HepG2 (cell line): ENCODE measurements at regions not wholly inside any gene's neighbourhood (a gene's known extent, or its start where the extent isn't known, plus 50 kb on each side); places are given as distances from the start of the nearest gene placed in this dataset.

ENCODE experiments used
- ATAC-seq: fragments of 200-7000 bp; cut with Tn5 transposase; 3 replicates; pipeline ENCODE4 v1.9.1; 2020; ENCODE audit warnings: mild to moderate bottlenecking, moderate library complexity
- BruUV-seq: library from RNA; stranded (reverse); fragments of 400-500 nt; replicated peaks from 2 replicates; lab custom pipeline; 2021; lab: Mats Ljungman, UMichigan
- CTCF ChIA-PET: fragments of 300-600 bp; formaldehyde crosslinking; extraction: SDS; loops from one replicate; lab custom pipeline; 2021; ENCODE audit warnings: low total read pairs, inconsistent platforms, low intra/inter-chr PET ratio; lab: Yijun Ruan, JAX
- POLR2A ChIA-PET: fragments of 350-600 bp; sonication (Branson Sonifier 250); formaldehyde crosslinking; loops from one replicate; lab custom pipeline; 2020; ENCODE audit warnings: antibody characterized with exemption, inconsistent platforms; lab: Yijun Ruan, JAX
- DNase-seq: peaks from one replicate; pipeline ENCODE4 v3.0.0-alpha.2; 2015; ENCODE audit warnings: low spot score
- FAIRE-seq: peaks from 3 replicates; lab custom pipeline; 2011; peaks lifted over from hg19 to GRCh38; lab: Jason Lieb, UNC
- H2AFZ ChIP-seq: one replicate; pipeline ENCODE4 v1.6.1; 2011; ENCODE audit warnings: low read length, inconsistent platforms
- H3K27ac ChIP-seq: fragments of 300-600 bp; 3 replicates; pipeline ENCODE4 v1.8.0; 2011; ENCODE audit warnings: mixed run types, mild to moderate bottlenecking, mixed read lengths, low read length, inconsistent platforms; ENCODE audit not compliant: insufficient read depth; ENCODE audit errors: extremely low read length
- H3K27me3 ChIP-seq, 2 experiments: fragments of 200-600 bp in 1 of 2; 2 replicates in 1 of 2; 3 replicates in 1 of 2; pipeline versions ENCODE4 v1.6.0 to v1.8.0; 2011; ENCODE audit warnings: low read length in 2 of 2, mild to moderate bottlenecking in 2 of 2, moderate library complexity in 2 of 2, inconsistent platforms in 1 of 2; ENCODE audit not compliant: insufficient read depth in 2 of 2, control insufficient read depth in 1 of 2
- H3K36me3 ChIP-seq, 2 experiments: fragments of 200-600 bp in 1 of 2; replicated peaks in 1 of 2; 2 replicates in 1 of 2; 3 replicates in 1 of 2; pipeline versions ENCODE4 v1.5.1 to v1.8.0; 2011; ENCODE audit warnings: low read length in 2 of 2, inconsistent platforms in 1 of 2; ENCODE audit not compliant: insufficient read depth in 2 of 2, control insufficient read depth in 1 of 2
- H3K4me1 ChIP-seq: 2 replicates; pipeline ENCODE4 v1.5.1; 2012; ENCODE audit warnings: low read length, inconsistent platforms; ENCODE audit not compliant: insufficient read depth
- H3K4me2 ChIP-seq: 2 replicates; pipeline ENCODE4 v1.6.0; 2011; ENCODE audit warnings: low read depth, low read length, inconsistent platforms
- H3K4me3 ChIP-seq, 3 experiments: fragments of 200-600 bp in 1 of 3; sonication (generic), shearing (Covaris generic) in 1 of 3; replicated peaks in 1 of 3; 2 replicates each; pipeline ENCODE4 v1.5.1; 2011 to 2016; ENCODE audit warnings: low read length in 3 of 3, inconsistent platforms in 2 of 3, low read depth in 2 of 3, mild to moderate bottlenecking in 2 of 3, control low read depth in 1 of 3, mixed read lengths in 1 of 3; ENCODE audit not compliant: insufficient read depth in 1 of 3
- H3K79me2 ChIP-seq: one replicate; pipeline ENCODE4 v1.6.1; 2011; ENCODE audit warnings: low read length, inconsistent platforms; ENCODE audit not compliant: insufficient read depth
- H3K9ac ChIP-seq: 2 replicates; pipeline ENCODE4 v1.6.0; 2011; ENCODE audit warnings: mild to moderate bottlenecking, low read depth, low read length, inconsistent platforms; ENCODE audit not compliant: insufficient read depth
- H3K9me3 ChIP-seq: 2 replicates; pipeline ENCODE4 v1.5.1; 2012; ENCODE audit warnings: mild to moderate bottlenecking, low read length
- H4K20me1 ChIP-seq: 2 replicates; pipeline ENCODE4 v1.6.0; 2011; ENCODE audit warnings: inconsistent platforms, mild to moderate bottlenecking, low read length, moderate library complexity; ENCODE audit not compliant: insufficient read depth
- EP300 ChIP-seq, 3 experiments: sonication (generic) in 1 of 3; formaldehyde crosslinking in 1 of 3; IDR thresholded peaks; 2 replicates each; pipeline versions ENCODE4 v1.5.1 to v1.6.1; 2011 to 2020; ENCODE audit warnings: low read depth in 2 of 3, low read length in 2 of 3, borderline replicate concordance in 1 of 3, improper control_type of control experiment in 1 of 3, mild to moderate bottlenecking in 1 of 3, missing genetic modification reagents in 1 of 3, moderate library complexity in 1 of 3
- EZH2 ChIP-seq: conservative IDR thresholded peaks from 2 replicates; pipeline ENCODE4 v1.6.1; 2012; ENCODE audit warnings: mild to moderate bottlenecking, low read depth, low read length, moderate library complexity
- FOXA1 ChIP-seq, 2 experiments: fragments of 450-650 bp in 1 of 2; sonication (generic) in 1 of 2; formaldehyde crosslinking in 1 of 2; IDR thresholded peaks; 2 replicates each; pipeline versions ENCODE4 v1.4.0 to v1.6.1; 2016 to 2020; ENCODE audit warnings: missing genetic modification reagents in 1 of 2
- GLI4 ChIP-seq: sonication (generic); formaldehyde crosslinking; IDR thresholded peaks from 2 replicates; pipeline ENCODE4 v1.5.1; 2020; ENCODE audit warnings: missing genetic modification reagents, mild to moderate bottlenecking, moderate library complexity, borderline replicate concordance
- MXD4 ChIP-seq: IDR thresholded peaks from 2 replicates; pipeline ENCODE4 v1.6.1; 2016; ENCODE audit warnings: mild to moderate bottlenecking, missing biosample characterization, missing genetic modification reagents
- PBX3 ChIP-seq: sonication (generic); formaldehyde crosslinking; IDR thresholded peaks from 2 replicates; pipeline ENCODE4 v1.8.1; 2023; ENCODE audit warnings: missing genetic modification reagents, inconsistent platforms, borderline replicate concordance
- PCBP2 ChIP-seq: fragments of 200-400 bp; formaldehyde crosslinking; optimal IDR thresholded peaks from 2 replicates; pipeline ENCODE3; 2018; ENCODE audit warnings: low read length, low read depth; ENCODE audit not compliant: poor library complexity, severe bottlenecking
- PHF8 ChIP-seq: sonication (generic); formaldehyde crosslinking; IDR thresholded peaks from 2 replicates; pipeline ENCODE4 v1.5.0; 2020; ENCODE audit warnings: missing genetic modification reagents
- RNF219 ChIP-seq: sonication (generic); formaldehyde crosslinking; IDR thresholded peaks from 2 replicates; pipeline ENCODE4 v1.5.0; 2020; ENCODE audit warnings: mild to moderate bottlenecking, missing genetic modification reagents
- SAFB2 ChIP-seq: sonication (generic); formaldehyde crosslinking; IDR thresholded peaks from 2 replicates; pipeline ENCODE4 v1.5.1; 2020; ENCODE audit warnings: missing genetic modification reagents, low read depth, mild to moderate bottlenecking, borderline replicate concordance
- SATB2 ChIP-seq: sonication (generic); formaldehyde crosslinking; IDR thresholded peaks from 2 replicates; pipeline ENCODE4 v1.5.0; 2020; ENCODE audit warnings: missing genetic modification reagents
- SRSF4 ChIP-seq: fragments of 200-400 bp; formaldehyde crosslinking; IDR thresholded peaks from one replicate; pipeline ENCODE4 v1.6.1; 2018; ENCODE audit warnings: mild to moderate bottlenecking, low read depth, low read length, moderate library complexity; ENCODE audit not compliant: poor library complexity, severe bottlenecking
- THAP9 ChIP-seq: sonication (generic); formaldehyde crosslinking; IDR thresholded peaks from 2 replicates; pipeline ENCODE4; 2020; ENCODE audit warnings: missing genetic modification reagents, mild to moderate bottlenecking, borderline replicate concordance
- ZBTB38 ChIP-seq: sonication (generic); formaldehyde crosslinking; IDR thresholded peaks from 2 replicates; pipeline ENCODE4 v1.5.1; 2020; ENCODE audit warnings: mild to moderate bottlenecking, missing genetic modification reagents
- ZMYM2 ChIP-seq: sonication (generic); formaldehyde crosslinking; IDR thresholded peaks from 2 replicates; pipeline ENCODE4 v1.8.0; 2022; ENCODE audit warnings: mild to moderate bottlenecking, missing genetic modification reagents
- ZNF138 ChIP-seq: sonication (generic); formaldehyde crosslinking; IDR thresholded peaks from 2 replicates; pipeline ENCODE4 v1.5.0; 2020; ENCODE audit warnings: mild to moderate bottlenecking, low read depth, missing genetic modification reagents
- ZNF331 ChIP-seq: sonication (generic); formaldehyde crosslinking; IDR thresholded peaks from 2 replicates; pipeline ENCODE4 v1.4.0; 2020; ENCODE audit warnings: missing genetic modification reagents
- ZNF530 ChIP-seq: sonication (generic); formaldehyde crosslinking; IDR thresholded peaks from 2 replicates; pipeline ENCODE4 v1.5.0; 2020; ENCODE audit warnings: low read depth, mild to moderate bottlenecking, missing genetic modification reagents
- WGBS: methylation state at CpG from one replicate; pipeline ENCODE4 v1.1.6; 2017; ENCODE audit warnings: low lambda C conversion rate; 5-methylcytosine and 5-hydroxymethylcytosine counted together
- in situ Hi-C: cut with HindIII; loops from 2 replicates; pipeline ENCODE4 v1.10.0; 2017; ENCODE audit warnings: low pct_unique_long_range_greater_than_20kb; ENCODE audit not compliant: extremely low pct_ligation_motif_present
- intact Hi-C: fragments of 100-400 bp; cut with micrococcal nuclease; formaldehyde crosslinking; loops from one replicate; pipeline ENCODE4 v1.10.0; 2022; ENCODE audit not compliant: unreplicated experiment

GRCh38 chr2:12261986-12262680, 454.6 kb upstream of the TRIB2 start:
- in situ Hi-C loops (no loop called here), intact Hi-C loops (no loop called here)
- H3K79me2 ChIP-seq: no peaks in the 10 kb centered on the region
- no peak overlapping the region for H3K27ac ChIP-seq
- no peaks in the 10 kb centered on the region for H3K4me1 ChIP-seq
- ATAC-seq: no peak
- WGBS: 0% methylated on average over 3 of the region's 3 CpGs
- H3K4me2 ChIP-seq: no peak overlapping the region
- BruUV-seq: no TSS peak
- H3K36me3 ChIP-seq: no peaks in the 10 kb centered on the region
- POLR2A ChIA-PET: no interaction called here
- DNase-seq: no peak
- FAIRE-seq: no peak
- H3K27me3 ChIP-seq: no peaks in the 10 kb centered on the region
- no peaks in the 10 kb centered on the region; the same call in 1 of the 2 replicates for H4K20me1 ChIP-seq
- H3K4me3 ChIP-seq: no peak overlapping the region
- H3K9me3 ChIP-seq: no peaks in the 10 kb centered on the region
- H2AFZ ChIP-seq: no peak overlapping the region
- CTCF ChIA-PET: no interaction called here
- no peak overlapping the region for H3K9ac ChIP-seq
- TF ChIP-seq SRSF4 (no peak), ZMYM2 (CRISPR knock-in tag) (no peak), MXD4 (CRISPR knock-in tag) (no peak), ZNF331 (no peak), ZNF138 (no peak), PCBP2 (no peak), PBX3 (CRISPR knock-in tag) (no peak), SATB2 (CRISPR knock-in tag) (no peak), EZH2 (no peak), PHF8 (CRISPR knock-in tag) (no peak), ZBTB38 (no peak), GLI4 (CRISPR knock-in tag) (no peak), RNF219 (CRISPR knock-in tag) (no peak), SAFB2 (CRISPR knock-in tag) (no peak), ZNF530 (CRISPR knock-in tag) (no peak), FOXA1 (IDR thresholded peaks at IDR 0.05) (no peak), FOXA1 (CRISPR knock-in tag; IDR thresholded peaks at IDR 0.05) (no peak), EP300 (IDR thresholded peaks at IDR 0.05; ENCODE audit: low read depth in 2 of 2, low read length in 2 of 2) (no peak), EP300 (CRISPR knock-in tag; IDR thresholded peaks at IDR 0.05; ENCODE audit: borderline replicate concordance) (no peak), THAP9 (no peak)
